Keratinocyte (primary cell): ENCODE measurements at regions not wholly inside any gene's neighbourhood (a gene's known extent, or its start where the extent isn't known, plus 50 kb on each side); places are given as distances from the start of the nearest gene placed in this dataset.

ENCODE experiments used
- DNase-seq: peaks from one replicate; pipeline ENCODE4 v3.0.0-alpha.2; 2011; ENCODE audit warnings: low read depth, missing footprints, low spot score
- FAIRE-seq: peaks from 2 replicates; lab custom pipeline; 2011; peaks lifted over from hg19 to GRCh38; lab: Jason Lieb, UNC
- H2AFZ ChIP-seq: 2 replicates; pipeline ENCODE4 v1.6.0; 2012; ENCODE audit warnings: low read length, control low read depth, inconsistent platforms; ENCODE audit not compliant: control insufficient read depth
- H3K27ac ChIP-seq: 2 replicates; pipeline ENCODE4 v1.5.1; 2011; ENCODE audit warnings: low read length; ENCODE audit not compliant: control insufficient read depth, insufficient read depth
- H3K27me3 ChIP-seq: 3 replicates; pipeline ENCODE4 v1.6.0; 2011; ENCODE audit warnings: low read length; ENCODE audit not compliant: control insufficient read depth, insufficient read depth; ENCODE audit errors: extremely low read depth
- H3K36me3 ChIP-seq, 2 experiments: 2 replicates in 1 of 2; 3 replicates in 1 of 2; pipeline ENCODE4 v1.5.1; 2011; ENCODE audit warnings: low read length in 2 of 2, mild to moderate bottlenecking in 1 of 2; ENCODE audit not compliant: control insufficient read depth in 2 of 2, insufficient read depth in 2 of 2; ENCODE audit errors: extremely low read depth in 1 of 2
- H3K4me1 ChIP-seq: 3 replicates; pipeline ENCODE4 v1.5.1; 2011; ENCODE audit warnings: low read length; ENCODE audit not compliant: control insufficient read depth, insufficient read depth; ENCODE audit errors: extremely low read depth
- H3K4me2 ChIP-seq: 3 replicates; pipeline ENCODE4 v1.6.0; 2011; ENCODE audit warnings: low read depth, low read length; ENCODE audit not compliant: control insufficient read depth, insufficient read depth; ENCODE audit errors: extremely low read depth
- H3K4me3 ChIP-seq, 3 experiments: fragments of 200-600 bp in 1 of 3; sonication (generic) in 1 of 3; 2 replicates in 2 of 3; 3 replicates in 1 of 3; pipeline ENCODE4 v1.5.1; 2011 to 2016; ENCODE audit warnings: low read length in 3 of 3, mild to moderate bottlenecking in 3 of 3, control low read depth in 2 of 3, inconsistent platforms in 1 of 3, low read depth in 1 of 3, mixed read lengths in 1 of 3, mixed run types in 1 of 3, moderate library complexity in 1 of 3; ENCODE audit not compliant: control insufficient read depth in 2 of 3, insufficient read depth in 2 of 3; ENCODE audit errors: extremely low read depth in 1 of 3
- H3K79me2 ChIP-seq: 2 replicates; pipeline ENCODE4 v1.6.0; 2012; ENCODE audit warnings: low read length; ENCODE audit not compliant: control insufficient read depth, insufficient read depth
- H3K9ac ChIP-seq: 3 replicates; pipeline ENCODE4 v1.6.0; 2011; ENCODE audit warnings: low read length; ENCODE audit not compliant: control insufficient read depth, insufficient read depth; ENCODE audit errors: extremely low read depth
- H3K9me1 ChIP-seq: 3 replicates; pipeline ENCODE4 v1.6.0; 2011; ENCODE audit warnings: low read length; ENCODE audit not compliant: control insufficient read depth, insufficient read depth; ENCODE audit errors: extremely low read depth
- H3K9me3 ChIP-seq: 2 replicates; pipeline ENCODE4 v1.5.1; 2012; ENCODE audit warnings: low read depth, low read length; ENCODE audit not compliant: control insufficient read depth
- H4K20me1 ChIP-seq: 3 replicates; pipeline ENCODE4 v1.6.0; 2011; ENCODE audit warnings: low read length; ENCODE audit not compliant: control insufficient read depth, insufficient read depth; ENCODE audit errors: extremely low read depth
- CTCF ChIP-seq, 3 experiments: IDR thresholded peaks in 1 of 3; conservative IDR thresholded peaks in 1 of 3; optimal IDR thresholded peaks in 1 of 3; 2 replicates in 2 of 3; 3 replicates in 1 of 3; pipeline versions ENCODE3 to v1.5.1; 2011; ENCODE audit warnings: low read length in 3 of 3, mild to moderate bottlenecking in 3 of 3, moderate library complexity in 2 of 3, control low read depth in 1 of 3, inconsistent platforms in 1 of 3; ENCODE audit not compliant: insufficient read depth in 2 of 3; ENCODE audit errors: extremely low read depth in 1 of 3
- EZH2 ChIP-seq: IDR thresholded peaks from one replicate; pipeline ENCODE4 v1.6.1; 2012; ENCODE audit warnings: inconsistent platforms, mild to moderate bottlenecking, low read length, moderate library complexity
- dilution Hi-C: fragments of 300-500 bp; cut with MboI; formaldehyde crosslinking; loops from one replicate; pipeline ENCODE4 v1.7.0; 2020; ENCODE audit warnings: low sequenced_read_pairs; ENCODE audit not compliant: extremely low pct_ligation_motif_present

DNA sequence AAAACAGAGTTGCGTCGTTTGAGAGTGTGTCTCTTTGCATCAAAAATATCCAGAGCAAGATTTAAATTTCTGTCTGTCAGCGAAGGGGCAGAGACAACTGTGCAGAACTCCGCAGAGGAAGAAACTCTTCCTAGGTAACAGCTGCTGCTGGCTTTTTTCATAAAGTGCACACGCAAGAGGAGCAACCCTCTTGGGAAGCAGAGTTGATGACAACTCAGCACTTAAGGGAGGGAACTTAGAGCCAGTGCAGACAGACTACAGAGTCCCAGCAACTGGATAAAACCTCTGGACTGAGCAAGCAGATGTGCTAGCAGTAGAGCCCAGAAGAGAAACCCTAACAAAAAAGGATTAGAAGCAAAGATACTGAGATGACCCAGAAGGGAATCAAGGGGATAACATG is 337.1 kb downstream of the PCNX1 start:
- no peak overlapping the region for H2AFZ ChIP-seq
- no peak for FAIRE-seq

DNA sequence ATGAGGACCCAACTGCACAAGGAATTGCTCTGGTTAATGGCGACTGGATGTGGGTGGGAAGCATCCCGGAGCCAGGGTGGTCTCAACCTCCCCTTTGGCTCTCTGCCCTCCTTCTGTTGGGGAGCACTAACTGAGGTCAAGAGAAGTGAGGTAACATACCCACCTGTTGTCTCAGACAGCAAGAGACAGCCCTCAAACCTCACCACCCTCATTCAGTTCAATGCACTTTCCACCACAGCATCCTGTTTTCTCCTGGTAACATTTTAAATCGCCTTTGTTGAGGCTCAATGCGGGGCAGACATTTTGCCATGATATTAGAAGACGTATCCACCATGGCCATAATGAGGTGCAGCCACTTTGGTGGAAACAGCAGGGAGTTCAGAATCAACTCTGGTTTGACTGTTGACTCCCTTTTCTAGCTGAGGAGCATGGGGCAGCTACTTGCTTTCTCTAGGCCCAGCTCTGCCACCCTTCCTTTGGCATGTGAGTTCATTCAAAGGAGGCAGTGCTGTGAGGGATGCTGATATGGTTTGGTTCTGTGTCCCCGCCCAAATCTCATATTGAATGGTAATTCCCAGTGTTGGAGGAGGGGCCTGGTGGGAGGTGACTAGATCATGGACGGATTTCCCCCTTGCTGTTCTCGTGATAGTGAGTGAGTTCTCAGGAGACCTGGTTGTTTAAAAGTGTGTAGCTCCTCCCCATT is 338.6 kb downstream of the PCNX1 start:
- TF ChIP-seq CTCF (optimal IDR thresholded peaks at IDR 0.05 in 1 of 3, IDR thresholded peaks at IDR 0.05 in 1 of 3, conservative IDR thresholded peaks at IDR 0.05 in 1 of 3; ENCODE audit: extremely low read depth in 1 of 3, insufficient read depth in 2 of 3, low read length in 3 of 3): no peak
- no peak for TF ChIP-seq EZH2
- Histone ChIP-seq H3K79me2 (no peaks in the 10 kb centered on the region), H3K4me3 (no peak overlapping the region), H3K9me1 (no peaks in the 10 kb centered on the region), H2AFZ (no peak overlapping the region), H3K27me3 (no peaks in the 10 kb centered on the region), H3K4me2 (no peak overlapping the region), H4K20me1 (no peaks in the 10 kb centered on the region), H3K9ac (no peak overlapping the region), H3K36me3 (no peaks in the 10 kb centered on the region), H3K9me3 (peaks cover 3% of the 10 kb centered on the region), H3K27ac (no peak overlapping the region), H3K4me1 (peaks cover 10% of the 10 kb centered on the region)
- FAIRE-seq: no peak
- dilution Hi-C loops: no loop called here
- DNase-seq: no peak

More for the DNA sequence above, 337.1 kb downstream of the PCNX1 start:
- DNase-seq: no peak
- Histone ChIP-seq H3K27me3 (no peaks in the 10 kb centered on the region), H3K4me3 (no peak overlapping the region), H3K36me3 (no peaks in the 10 kb centered on the region), H4K20me1 (no peaks in the 10 kb centered on the region), H3K4me2 (no peak overlapping the region), H3K9me1 (no peaks in the 10 kb centered on the region), H3K27ac (no peak overlapping the region), H3K9me3 (peaks cover 3% of the 10 kb centered on the region), H3K79me2 (no peaks in the 10 kb centered on the region), H3K4me1 (peaks cover 14% of the 10 kb centered on the region), H3K9ac (no peak overlapping the region)
- dilution Hi-C loops: no loop called here
- TF ChIP-seq CTCF (optimal IDR thresholded peaks at IDR 0.05 in 1 of 3, IDR thresholded peaks at IDR 0.05 in 1 of 3, conservative IDR thresholded peaks at IDR 0.05 in 1 of 3; ENCODE audit: extremely low read depth in 1 of 3, insufficient read depth in 2 of 3, low read length in 3 of 3) (no peak), EZH2 (no peak)
